ENCODE measurements at regions not wholly inside any gene's neighbourhood (a gene's known extent, or its start where the extent isn't known, plus 50 kb on each side); places are given as distances from the start of the nearest gene placed in this dataset.

DNA sequence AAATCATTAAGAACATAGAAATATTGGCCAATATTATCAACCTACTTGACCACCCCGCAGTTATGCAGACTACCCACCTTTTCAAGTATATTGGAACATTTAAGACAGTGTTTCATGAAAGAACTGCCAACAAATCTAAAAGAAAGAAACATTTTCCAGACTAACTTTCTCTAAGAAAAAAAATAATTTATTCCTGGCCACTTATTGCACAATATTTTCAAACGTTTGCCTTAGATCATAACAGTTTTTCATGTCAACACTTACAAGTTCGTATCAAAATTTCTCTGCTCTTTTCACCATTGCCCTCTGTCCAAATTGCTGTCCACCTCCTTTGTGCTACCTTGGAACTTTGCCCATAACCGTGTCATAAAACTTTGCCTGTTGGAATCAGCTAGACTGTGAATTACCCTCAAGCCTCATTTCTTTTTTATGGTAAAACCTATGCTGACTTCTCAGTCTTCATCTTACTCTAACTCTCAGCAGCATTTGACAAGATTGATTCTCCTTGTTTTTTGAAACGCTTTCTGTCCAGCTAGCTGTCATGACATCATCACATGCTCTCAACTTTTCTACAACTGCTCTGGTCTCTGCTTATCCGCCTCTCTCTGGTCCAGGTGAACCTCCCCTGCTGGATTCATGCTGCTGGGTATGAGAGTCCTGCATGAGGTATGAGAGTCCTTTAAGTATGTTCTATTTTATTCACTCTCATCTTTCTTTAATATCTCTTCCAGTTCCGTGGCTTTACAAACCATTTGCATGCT lies 92.8 kb upstream of the CHRM3 start:
- no peaks in the 10 kb centered on the region for H3K36me3 ChIP-seq (ENCODE audit: insufficient read depth, low read depth, low read length)
- no peak overlapping the region for H3K9ac ChIP-seq (ENCODE audit: low read depth, low read length)
- no peaks in the 10 kb centered on the region; the same call in 1 of the 2 replicates for H3K4me1 ChIP-seq (ENCODE audit: insufficient read depth, low read length)
- H3K27me3 ChIP-seq (ENCODE audit: insufficient read depth, low read length) = no peaks in the 10 kb centered on the region
- H3K4me3 ChIP-seq (ENCODE audit: low read length) = no peak overlapping the region
- no peak overlapping the region for H3K27ac ChIP-seq (ENCODE audit: low read length)
- no peaks in the 10 kb centered on the region for H3K9me3 ChIP-seq (ENCODE audit: insufficient read depth, low read depth, low read length)

DNA sequence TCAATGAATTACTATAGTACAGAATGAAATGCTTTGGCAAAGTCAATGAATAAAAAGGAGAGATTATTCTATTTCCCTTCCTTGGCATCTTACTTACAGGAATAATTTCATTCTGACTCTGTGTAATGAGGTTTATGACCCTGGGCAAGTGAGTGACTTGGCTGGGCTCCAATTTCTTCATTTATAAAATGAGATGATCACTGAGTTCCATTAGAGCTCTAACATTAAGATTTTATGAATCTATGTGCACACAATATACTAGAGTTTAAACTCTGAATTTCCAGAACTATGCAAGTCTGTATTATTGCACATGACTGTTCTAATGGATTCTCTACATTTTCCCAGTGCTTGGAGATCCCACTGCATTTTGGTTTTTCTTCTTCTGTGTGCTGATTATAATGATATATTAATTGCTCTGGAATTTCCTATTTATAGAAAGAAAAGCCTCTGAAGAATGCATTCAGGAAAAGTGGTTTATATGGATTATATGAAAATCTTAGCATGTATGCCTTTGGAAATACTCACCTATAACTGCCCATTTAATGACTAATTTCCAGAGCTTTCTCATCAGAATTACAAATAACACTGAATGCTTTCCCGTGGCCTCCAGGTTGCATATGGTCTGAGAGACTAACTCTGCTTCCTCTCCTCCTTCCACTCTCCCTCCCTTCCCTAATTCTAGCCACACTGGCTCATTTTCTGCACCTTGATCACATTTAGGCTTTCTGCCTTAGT lies 97.4 kb upstream of the CHRM3 start:
- peaks cover 13% of the 10 kb centered on the region for H3K4me1 ChIP-seq (ENCODE audit: insufficient read depth, low read length)
- no peak overlapping the region for H3K4me3 ChIP-seq (ENCODE audit: low read length)
- no peaks in the 10 kb centered on the region for H3K27me3 ChIP-seq (ENCODE audit: insufficient read depth, low read length)
- no peak overlapping the region for H3K27ac ChIP-seq (ENCODE audit: low read length)
- no peaks in the 10 kb centered on the region for H3K36me3 ChIP-seq (ENCODE audit: insufficient read depth, low read depth, low read length)
- no peaks in the 10 kb centered on the region for H3K9me3 ChIP-seq (ENCODE audit: insufficient read depth, low read depth, low read length)
- no peak overlapping the region for H3K9ac ChIP-seq (ENCODE audit: low read depth, low read length)

DNA sequence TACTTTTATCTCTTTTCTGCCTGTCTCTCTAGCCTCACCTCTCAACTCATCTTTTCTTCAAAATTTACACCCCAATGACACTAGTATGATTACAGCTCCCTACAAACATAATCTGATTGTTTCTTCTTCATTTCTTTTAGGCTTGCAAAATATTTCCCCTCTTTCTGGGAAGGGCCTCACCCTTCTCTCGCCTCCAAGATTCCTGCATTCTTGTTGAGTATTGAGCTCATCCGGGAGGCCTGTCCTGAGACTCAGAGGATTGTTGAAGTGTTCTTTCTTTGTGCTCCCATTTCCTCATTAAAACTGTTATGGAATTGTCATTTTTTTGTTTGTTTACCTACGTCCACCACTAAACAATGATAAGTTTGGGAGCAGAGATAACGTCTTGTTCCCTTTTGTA lies 99.1 kb upstream of the CHRM3 start:
- H3K27me3 ChIP-seq (ENCODE audit: insufficient read depth, low read length) = no peaks in the 10 kb centered on the region
- no peaks in the 10 kb centered on the region for H3K9me3 ChIP-seq (ENCODE audit: insufficient read depth, low read depth, low read length)
- no peak overlapping the region for H3K4me3 ChIP-seq (ENCODE audit: low read length)
- H3K4me1 ChIP-seq (ENCODE audit: insufficient read depth, low read length) = peaks cover 13% of the 10 kb centered on the region
- no peaks in the 10 kb centered on the region for H3K36me3 ChIP-seq (ENCODE audit: insufficient read depth, low read depth, low read length)
- no peak overlapping the region for H3K9ac ChIP-seq (ENCODE audit: low read depth, low read length)
- no peak overlapping the region for H3K27ac ChIP-seq (ENCODE audit: low read length)

DNA sequence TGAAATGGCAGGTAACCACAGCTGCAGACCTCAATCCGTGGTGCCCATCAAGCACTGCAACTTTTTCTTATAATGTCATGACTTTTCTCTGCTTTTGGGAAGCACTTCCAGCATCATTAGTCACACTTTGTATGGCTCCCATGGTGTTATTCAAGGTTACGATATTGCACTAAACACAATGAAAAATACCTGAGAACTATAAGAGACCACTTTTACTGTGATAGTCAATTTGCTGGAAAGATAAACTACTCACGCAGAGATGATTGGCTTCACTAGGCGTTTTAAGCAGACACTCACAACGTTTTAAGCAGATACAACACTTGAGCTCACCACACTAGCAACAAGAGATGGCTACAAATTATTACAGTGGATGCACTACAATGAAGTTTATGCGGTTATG lies 103.2 kb upstream of the CHRM3 start:
- Histone ChIP-seq H3K36me3 (ENCODE audit: insufficient read depth, low read depth, low read length) (no peaks in the 10 kb centered on the region), H3K4me3 (ENCODE audit: low read length) (no peak overlapping the region), H3K9ac (ENCODE audit: low read depth, low read length) (no peak overlapping the region), H3K9me3 (ENCODE audit: insufficient read depth, low read depth, low read length) (no peaks in the 10 kb centered on the region), H3K4me1 (ENCODE audit: insufficient read depth, low read length) (peaks cover 13% of the 10 kb centered on the region; the same call in 1 of the 2 replicates), H3K27me3 (ENCODE audit: insufficient read depth, low read length) (no peaks in the 10 kb centered on the region), H3K27ac (ENCODE audit: low read length) (no peak overlapping the region)

DNA sequence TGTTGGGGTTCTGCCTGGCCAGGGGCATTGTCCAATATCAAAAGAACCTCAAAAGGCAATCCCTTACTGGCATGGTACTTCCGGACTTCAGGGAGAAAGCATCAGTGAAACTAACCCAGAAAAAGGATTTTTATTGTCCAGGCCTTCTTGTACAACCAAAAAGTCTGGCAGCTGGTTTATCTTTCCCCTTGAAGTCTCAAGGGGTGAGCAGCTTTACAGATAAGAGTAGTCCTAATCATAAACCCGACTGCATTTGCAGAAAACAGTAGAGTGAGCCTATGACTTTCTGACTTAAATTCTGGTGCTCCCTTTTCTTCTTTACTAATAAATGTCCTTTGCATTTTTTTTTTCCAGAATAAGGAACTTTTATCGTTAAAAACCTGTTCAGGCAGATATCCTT lies 104.0 kb upstream of the CHRM3 start:
- Histone ChIP-seq H3K4me1 (ENCODE audit: insufficient read depth, low read length) (peaks cover 13% of the 10 kb centered on the region; the same call in 1 of the 2 replicates), H3K36me3 (ENCODE audit: insufficient read depth, low read depth, low read length) (no peaks in the 10 kb centered on the region), H3K27ac (ENCODE audit: low read length) (no peak overlapping the region), H3K9ac (ENCODE audit: low read depth, low read length) (no peak overlapping the region), H3K4me3 (ENCODE audit: low read length) (no peak overlapping the region), H3K9me3 (ENCODE audit: insufficient read depth, low read depth, low read length) (no peaks in the 10 kb centered on the region), H3K27me3 (ENCODE audit: insufficient read depth, low read length) (no peaks in the 10 kb centered on the region)

DNA sequence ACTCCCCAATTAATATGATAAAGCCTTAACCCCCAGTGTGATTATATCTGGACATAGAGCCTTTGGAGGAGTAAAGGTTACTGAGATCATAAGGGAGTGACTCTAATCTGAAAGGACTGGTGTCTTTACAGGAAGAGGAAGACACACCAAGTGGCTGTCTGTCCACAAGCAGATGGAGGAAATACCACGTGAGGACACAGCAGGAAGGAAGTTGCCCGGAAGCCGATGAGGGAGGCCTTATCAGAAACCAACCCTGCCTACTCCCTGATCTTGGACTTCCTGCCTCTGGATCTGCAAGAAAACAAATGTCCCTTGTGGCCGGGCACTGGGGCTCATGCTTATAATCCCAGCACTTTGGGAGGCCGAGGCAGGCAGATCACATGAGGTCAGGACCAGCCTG lies 110.3 kb upstream of the CHRM3 start:
- Histone ChIP-seq H3K4me3 (ENCODE audit: low read length) (no peak overlapping the region), H3K27ac (ENCODE audit: low read length) (no peak overlapping the region), H3K27me3 (ENCODE audit: insufficient read depth, low read length) (no peaks in the 10 kb centered on the region), H3K9me3 (ENCODE audit: insufficient read depth, low read depth, low read length) (no peaks in the 10 kb centered on the region), H3K4me1 (ENCODE audit: insufficient read depth, low read length) (no peaks in the 10 kb centered on the region), H3K9ac (ENCODE audit: low read depth, low read length) (no peak overlapping the region), H3K36me3 (ENCODE audit: insufficient read depth, low read depth, low read length) (no peaks in the 10 kb centered on the region)

DNA sequence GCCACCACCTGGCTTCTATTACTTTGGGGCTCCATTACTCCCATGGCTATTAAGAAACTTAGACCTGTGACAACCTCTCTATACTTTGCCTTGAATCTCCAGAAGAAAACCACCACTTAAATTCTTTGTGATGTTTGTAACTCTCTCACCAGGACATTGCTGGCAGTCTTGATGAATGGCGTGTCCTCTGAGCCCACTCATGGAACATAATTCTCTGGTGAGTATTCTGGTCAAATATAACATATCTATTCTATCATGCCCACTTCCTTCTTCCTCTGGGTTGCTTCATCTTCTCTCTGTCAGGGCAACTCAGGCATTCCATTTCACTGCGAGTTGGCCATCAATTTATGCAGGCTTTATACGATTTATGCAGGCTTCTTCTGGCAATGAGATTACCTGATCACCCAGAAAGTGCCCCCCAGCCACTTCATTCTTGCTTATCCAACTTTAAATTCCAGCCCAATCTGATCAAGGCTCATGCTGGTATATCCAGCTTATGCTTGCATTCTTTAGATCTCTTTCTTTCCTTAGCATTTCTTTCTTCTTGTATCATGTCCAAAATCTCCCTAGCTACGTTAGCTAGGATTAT lies 112.0 kb upstream of the CHRM3 start:
- H3K27me3 ChIP-seq (ENCODE audit: insufficient read depth, low read length) = no peaks in the 10 kb centered on the region
- no peak overlapping the region for H3K9ac ChIP-seq (ENCODE audit: low read depth, low read length)
- no peak overlapping the region for H3K4me3 ChIP-seq (ENCODE audit: low read length)
- H3K27ac ChIP-seq (ENCODE audit: low read length) = no peak overlapping the region
- no peaks in the 10 kb centered on the region for H3K4me1 ChIP-seq (ENCODE audit: insufficient read depth, low read length)
- no peaks in the 10 kb centered on the region for H3K36me3 ChIP-seq (ENCODE audit: insufficient read depth, low read depth, low read length)
- H3K9me3 ChIP-seq (ENCODE audit: insufficient read depth, low read depth, low read length) = no peaks in the 10 kb centered on the region

DNA sequence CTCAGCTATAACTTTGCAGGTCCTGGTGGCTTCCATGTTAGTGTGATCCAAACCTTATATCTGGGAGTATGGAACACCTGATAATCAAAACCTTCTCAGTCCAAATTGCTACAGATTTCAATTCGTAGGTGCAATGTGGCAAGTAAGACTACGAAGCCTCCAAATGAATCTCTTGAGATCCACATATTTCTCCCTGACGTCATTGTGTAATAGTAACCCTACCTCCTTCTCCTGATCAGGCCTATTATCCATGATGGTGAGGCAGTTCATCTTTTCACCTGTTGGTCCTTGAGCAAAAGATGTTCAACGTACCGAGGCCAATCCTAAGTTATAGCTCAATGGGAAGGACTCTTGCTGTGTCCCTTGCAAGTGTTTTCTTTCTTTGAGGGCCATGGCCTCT lies 115.9 kb upstream of the CHRM3 start:
- Histone ChIP-seq H3K4me3 (ENCODE audit: low read length) (no peak overlapping the region), H3K9me3 (ENCODE audit: insufficient read depth, low read depth, low read length) (no peaks in the 10 kb centered on the region), H3K27me3 (ENCODE audit: insufficient read depth, low read length) (no peaks in the 10 kb centered on the region), H3K9ac (ENCODE audit: low read depth, low read length) (no peak overlapping the region), H3K27ac (ENCODE audit: low read length) (no peak overlapping the region), H3K36me3 (ENCODE audit: insufficient read depth, low read depth, low read length) (no peaks in the 10 kb centered on the region), H3K4me1 (ENCODE audit: insufficient read depth, low read length) (no peaks in the 10 kb centered on the region)

DNA sequence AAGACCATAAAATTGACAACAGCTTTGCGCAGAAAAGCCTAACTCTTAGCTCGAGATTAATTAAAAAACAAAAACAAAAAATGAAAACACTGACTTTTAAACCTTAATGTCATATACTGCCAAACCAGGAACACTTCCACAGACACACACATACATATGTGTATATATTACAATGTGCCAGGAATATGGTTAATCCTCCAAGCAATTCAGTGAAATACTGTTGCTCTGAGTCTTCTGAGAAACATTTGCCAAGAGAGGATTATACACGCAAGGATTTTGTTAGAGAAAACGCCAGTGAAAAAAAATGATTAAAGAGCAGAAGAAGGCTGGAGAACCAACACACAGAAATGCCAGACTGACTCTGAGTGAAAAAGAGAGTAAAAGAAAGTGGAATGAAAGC lies 116.7 kb upstream of the CHRM3 start:
- H3K27me3 ChIP-seq (ENCODE audit: insufficient read depth, low read length) = no peaks in the 10 kb centered on the region
- H3K9me3 ChIP-seq (ENCODE audit: insufficient read depth, low read depth, low read length) = no peaks in the 10 kb centered on the region
- no peak overlapping the region for H3K27ac ChIP-seq (ENCODE audit: low read length)
- no peaks in the 10 kb centered on the region for H3K36me3 ChIP-seq (ENCODE audit: insufficient read depth, low read depth, low read length)
- no peak overlapping the region for H3K9ac ChIP-seq (ENCODE audit: low read depth, low read length)
- H3K4me3 ChIP-seq (ENCODE audit: low read length) = no peak overlapping the region
- H3K4me1 ChIP-seq (ENCODE audit: insufficient read depth, low read length) = no peaks in the 10 kb centered on the region

DNA sequence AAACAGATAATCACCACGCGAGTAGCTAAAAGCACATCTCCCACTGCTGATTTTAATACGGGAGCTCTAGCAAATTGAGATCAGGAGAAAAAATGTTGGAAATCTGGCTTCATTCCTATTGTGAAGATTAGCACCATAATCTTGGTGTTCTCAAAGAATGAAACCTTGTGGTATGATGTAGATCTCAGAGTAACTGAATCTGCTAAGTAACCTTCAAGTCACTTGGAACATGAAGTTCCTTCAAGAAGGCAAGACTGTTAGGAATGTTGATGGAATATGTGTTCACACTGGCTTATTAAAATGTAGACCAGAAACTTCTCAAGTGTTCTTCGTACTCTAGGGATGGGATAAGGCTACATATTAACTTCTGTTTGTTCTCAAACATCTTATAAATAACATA lies 117.4 kb upstream of the CHRM3 start:
- Histone ChIP-seq H3K4me1 (ENCODE audit: insufficient read depth, low read length) (no peaks in the 10 kb centered on the region), H3K36me3 (ENCODE audit: insufficient read depth, low read depth, low read length) (no peaks in the 10 kb centered on the region), H3K27ac (ENCODE audit: low read length) (no peak overlapping the region), H3K9ac (ENCODE audit: low read depth, low read length) (no peak overlapping the region), H3K27me3 (ENCODE audit: insufficient read depth, low read length) (no peaks in the 10 kb centered on the region), H3K4me3 (ENCODE audit: low read length) (no peak overlapping the region), H3K9me3 (ENCODE audit: insufficient read depth, low read depth, low read length) (no peaks in the 10 kb centered on the region)

DNA sequence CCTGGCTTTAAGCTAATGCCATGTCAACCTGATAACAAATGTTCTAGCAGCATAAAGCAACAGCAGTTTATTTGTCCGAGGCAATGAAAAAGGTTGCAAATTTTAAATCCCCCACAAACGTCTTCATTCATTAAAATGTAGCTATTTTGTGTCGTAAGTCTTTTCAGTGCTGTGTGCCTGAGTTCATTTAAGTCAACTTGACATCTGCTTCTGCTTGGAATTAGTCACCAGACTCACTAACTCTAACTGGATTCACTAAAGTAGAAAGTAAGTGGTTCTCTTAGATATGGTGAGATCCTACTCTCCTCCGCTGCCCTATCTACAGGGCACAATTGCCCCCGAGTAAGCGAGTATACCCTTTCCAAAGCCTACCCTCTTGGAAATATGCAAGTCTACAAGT lies 118.4 kb upstream of the CHRM3 start:
- H3K9me3 ChIP-seq (ENCODE audit: insufficient read depth, low read depth, low read length) = no peaks in the 10 kb centered on the region
- no peak overlapping the region for H3K4me3 ChIP-seq (ENCODE audit: low read length)
- no peaks in the 10 kb centered on the region for H3K36me3 ChIP-seq (ENCODE audit: insufficient read depth, low read depth, low read length)

DNA sequence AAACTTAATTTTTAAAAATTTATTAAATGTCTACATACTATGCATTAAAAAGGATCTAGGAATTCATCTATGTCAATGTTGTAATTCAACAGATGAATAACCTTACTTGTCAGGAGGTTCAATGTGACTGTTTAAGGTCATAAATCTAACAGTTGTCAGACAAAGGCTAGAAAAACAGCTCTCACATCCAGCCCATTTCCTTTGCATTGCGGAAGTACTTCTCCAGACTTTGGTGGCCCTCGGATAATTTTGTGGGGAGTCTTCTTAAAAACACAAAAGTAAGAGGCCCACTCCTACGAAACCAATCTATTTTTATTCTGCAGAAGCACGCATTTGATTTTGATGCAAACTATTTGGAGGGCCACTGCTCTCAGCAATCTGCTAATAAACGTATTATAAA lies 122.6 kb upstream of the CHRM3 start:
- Histone ChIP-seq H3K27me3 (ENCODE audit: insufficient read depth, low read length) (no peaks in the 10 kb centered on the region), H3K9me3 (ENCODE audit: insufficient read depth, low read depth, low read length) (no peaks in the 10 kb centered on the region)

More for the DNA sequence above, 118.4 kb upstream of the CHRM3 start:
- Histone ChIP-seq H3K27ac (ENCODE audit: low read length) (no peak overlapping the region), H3K4me1 (ENCODE audit: insufficient read depth, low read length) (no peaks in the 10 kb centered on the region), H3K9ac (ENCODE audit: low read depth, low read length) (no peak overlapping the region), H3K27me3 (ENCODE audit: insufficient read depth, low read length) (no peaks in the 10 kb centered on the region)

More for the DNA sequence above, 122.6 kb upstream of the CHRM3 start:
- no peak overlapping the region for H3K9ac ChIP-seq (ENCODE audit: low read depth, low read length)
- H3K27ac ChIP-seq (ENCODE audit: low read length) = no peak overlapping the region
- no peak overlapping the region for H3K4me3 ChIP-seq (ENCODE audit: low read length)
- no peaks in the 10 kb centered on the region for H3K4me1 ChIP-seq (ENCODE audit: insufficient read depth, low read length)
- no peaks in the 10 kb centered on the region for H3K36me3 ChIP-seq (ENCODE audit: insufficient read depth, low read depth, low read length)
